Lower leg skin (tissue), 3 donors: ENCODE measurements at regions not wholly inside any gene's neighbourhood (a gene's known extent, or its start where the extent isn't known, plus 50 kb on each side); places are given as distances from the start of the nearest gene placed in this dataset.

Experiments
- CTCF ChIP-seq, 3 donors: fragments of 450-650 bp; IDR thresholded peaks; one replicate each; pipeline ENCODE4 v1.5.1; 2016; ENCODE audit warnings: antibody characterized with exemption in 3 of 3, mild to moderate bottlenecking in 3 of 3, moderate library complexity in 2 of 3
- POLR2A ChIP-seq, 2 donors: fragments of 450-650 bp; IDR thresholded peaks; one replicate each; pipeline ENCODE4 v1.6.1; 2016 to 2017; ENCODE audit warnings: antibody characterized with exemption in 2 of 2, mild to moderate bottlenecking in 1 of 2, moderate library complexity in 1 of 2

DNA sequence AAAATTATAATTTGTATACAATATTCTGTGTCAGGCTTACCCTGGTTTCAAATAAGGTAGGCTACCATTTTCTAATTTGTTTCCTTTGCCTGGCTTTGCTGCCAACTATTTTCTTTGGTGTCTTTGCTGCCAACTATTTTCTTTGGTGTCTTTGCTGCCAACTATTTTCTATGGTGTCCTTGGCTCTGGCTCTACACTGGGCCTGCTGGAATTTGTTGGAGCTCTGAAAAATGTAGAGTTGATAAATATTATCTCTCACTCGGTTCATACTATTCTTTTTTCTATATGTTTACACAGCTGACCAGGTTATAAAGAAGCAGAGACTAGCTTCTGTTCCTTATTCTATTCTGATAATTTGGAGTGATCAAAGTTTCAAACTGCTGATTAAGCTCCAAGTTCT lies 768.0 kb upstream of the PHF14 start:
- no peak for TF ChIP-seq CTCF (IDR thresholded peaks at IDR 0.05)
- no peak for TF ChIP-seq POLR2A (IDR thresholded peaks at IDR 0.05)
